NCI-H146 treated with DMSO at 0.1 percent for 48 hours (cell line): ENCODE measurements at regions not wholly inside any gene's neighbourhood (a gene's known extent, or its start where the extent isn't known, plus 50 kb on each side); places are given as distances from the start of the nearest gene placed in this dataset.

Experiments
- DNase-seq: peaks from one replicate; lab custom pipeline; 2025; ENCODE audit not compliant: unreplicated experiment; lab: John Stamatoyannopoulos, UW

DNA sequence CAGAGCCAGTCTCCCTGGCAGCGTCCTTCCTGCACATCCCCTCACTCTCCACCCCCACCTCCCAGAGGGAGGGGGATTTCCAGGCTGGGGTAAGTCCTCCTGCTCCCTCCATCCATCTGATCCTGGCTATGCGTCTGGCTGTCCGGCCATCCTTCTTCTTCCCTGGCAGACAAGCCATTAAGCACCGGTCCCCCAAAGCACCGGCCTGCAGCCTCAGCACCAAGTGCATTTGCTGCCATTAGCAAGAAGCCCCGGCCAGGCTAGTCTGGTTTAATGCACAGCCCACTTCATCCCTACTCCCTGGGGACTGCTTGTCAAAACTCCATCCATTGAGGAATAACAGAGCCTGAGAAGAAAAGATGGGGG, 208.7 kb upstream of the IER5L start:
- no peak for DNase-seq

DNA sequence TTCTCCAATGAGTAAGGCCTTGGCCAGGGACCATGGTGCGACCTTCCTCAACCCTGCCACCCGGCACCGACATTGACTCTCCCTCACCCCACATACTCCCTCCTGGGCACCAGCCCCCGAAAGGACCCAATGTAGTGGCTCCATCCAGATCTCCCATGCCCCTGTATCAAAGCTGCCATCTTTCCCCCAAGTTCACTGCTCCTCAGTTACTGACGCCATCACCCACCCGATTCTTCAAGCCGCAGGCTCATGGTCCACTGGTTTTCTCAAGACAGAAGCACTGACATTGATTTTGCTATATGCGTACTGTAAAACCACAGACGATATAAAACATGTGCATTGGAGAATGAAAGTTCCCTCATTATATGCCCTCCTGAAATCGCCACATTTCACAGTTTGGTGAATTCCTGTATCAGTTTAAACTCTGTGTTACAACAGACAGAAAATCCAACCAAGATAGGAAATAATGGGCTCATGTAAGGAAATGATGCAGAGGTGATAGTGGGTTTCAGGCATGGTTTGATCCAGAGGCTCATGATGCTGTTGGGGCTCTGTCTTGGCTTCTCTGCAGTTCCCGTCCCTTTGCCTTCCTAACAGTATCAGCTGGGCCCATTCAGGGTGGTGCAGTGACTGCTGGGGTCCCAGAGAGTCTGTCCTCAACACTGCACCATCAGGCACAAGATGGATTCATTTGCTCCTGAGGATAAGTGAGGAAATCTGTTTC, 207.3 kb upstream of the IER5L start:
- DNase-seq = no peak

DNA sequence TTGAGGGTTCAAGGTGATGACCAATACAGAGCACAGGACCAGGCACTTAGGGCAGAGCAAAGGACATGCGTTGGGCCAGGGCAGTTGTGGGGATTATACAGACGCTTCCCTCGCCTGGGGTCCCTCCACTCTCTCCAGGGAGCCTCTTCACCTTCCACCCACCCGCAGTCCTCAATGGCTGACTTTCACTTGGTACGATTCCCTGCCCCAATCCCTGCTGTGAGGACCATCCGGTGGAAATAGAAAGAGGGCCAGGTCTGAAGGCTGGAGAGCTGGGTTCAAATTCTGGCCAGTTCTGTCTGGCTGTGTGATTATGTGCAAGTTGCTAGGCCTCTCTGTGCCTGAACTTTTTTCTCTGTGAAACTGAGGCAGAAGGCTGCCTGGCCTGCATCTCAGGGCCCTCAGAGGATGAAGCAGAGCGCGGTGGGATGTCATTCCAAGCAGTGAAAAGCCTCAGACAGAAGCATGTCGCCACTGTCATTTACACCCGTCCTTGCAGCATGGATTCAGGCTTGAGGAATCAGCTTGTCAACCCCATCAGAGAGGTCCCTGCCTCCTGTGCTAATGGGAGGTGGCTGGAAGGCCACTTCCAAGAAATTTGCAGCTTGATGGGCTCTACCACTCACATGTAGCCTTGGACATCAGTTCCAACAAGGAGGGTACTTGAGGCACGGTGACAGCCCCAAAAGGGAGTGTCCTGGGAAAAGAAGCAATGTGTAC, 206.6 kb upstream of the IER5L start:
- DNase-seq = no peak

DNA sequence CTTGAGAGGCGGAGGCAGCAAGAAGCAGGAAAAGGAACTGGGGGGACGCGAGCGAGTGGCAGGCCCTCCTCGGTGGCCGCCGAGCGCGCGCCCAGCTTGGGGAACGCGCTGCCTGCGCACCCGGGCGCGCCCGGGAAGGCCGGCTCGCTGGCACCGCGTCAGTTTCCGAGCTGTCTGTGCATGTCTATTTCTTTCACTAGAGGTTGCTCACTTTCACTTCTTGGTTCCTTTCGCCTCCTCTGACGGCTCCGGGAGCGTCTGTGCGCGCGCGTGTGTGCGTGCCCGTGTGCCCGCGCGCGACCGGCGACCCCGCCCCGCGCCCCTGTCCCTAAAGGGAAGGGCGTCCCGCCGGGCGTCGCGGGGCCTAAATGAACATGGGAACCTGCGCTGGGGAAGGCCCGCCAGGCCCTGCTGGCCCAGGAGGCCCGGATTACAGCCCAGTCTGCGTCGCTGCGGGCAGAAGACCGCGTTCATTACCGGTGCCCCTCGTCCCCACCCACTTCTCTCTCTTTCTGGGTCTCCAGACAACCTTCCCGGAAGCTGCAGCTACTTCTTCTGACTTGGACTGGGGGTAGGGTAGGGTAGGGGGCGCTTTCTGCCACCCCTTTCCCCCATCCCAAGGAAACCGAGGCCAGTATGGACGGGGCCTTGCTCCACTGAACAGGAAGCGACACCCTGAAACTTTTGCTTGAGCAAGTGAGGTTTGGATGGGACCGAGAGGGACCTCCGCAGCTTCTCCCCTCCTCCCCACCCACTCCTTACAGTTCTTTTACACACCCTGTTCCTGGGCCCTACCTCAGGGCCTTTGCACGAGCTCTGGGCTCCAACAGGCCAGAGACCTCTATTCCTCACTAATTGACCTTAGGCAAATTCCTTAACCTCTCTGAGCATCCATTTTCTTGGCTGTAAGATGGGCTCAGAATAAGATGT, 205.8 kb upstream of the IER5L start:
- no peak for DNase-seq

DNA sequence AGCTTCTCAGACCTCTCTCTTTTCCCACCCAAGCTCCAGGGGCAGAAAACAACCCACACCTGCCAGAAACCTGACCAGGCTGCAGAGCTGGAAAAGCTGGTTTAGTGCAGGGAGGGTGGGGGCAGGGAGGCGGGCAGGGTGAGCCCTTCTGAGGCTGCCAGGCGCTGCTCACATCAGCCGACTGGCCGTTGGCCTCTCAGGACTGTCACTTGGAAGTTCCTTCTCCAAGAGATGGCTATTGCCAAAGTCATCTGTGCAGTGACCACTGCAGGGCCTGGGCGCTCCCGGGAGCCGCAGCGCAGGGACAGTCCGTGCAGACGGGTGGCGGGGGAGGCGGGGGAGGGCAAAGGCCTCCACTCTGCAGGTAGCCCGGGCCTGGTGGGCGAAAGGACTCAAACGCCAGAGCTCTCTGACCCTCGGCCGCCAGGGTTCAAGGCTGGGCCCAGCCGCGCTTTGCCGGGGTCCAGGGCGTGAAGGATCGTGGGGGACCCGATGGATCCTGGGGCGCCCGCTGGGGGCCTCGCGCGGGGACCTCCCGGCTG, 205.0 kb upstream of the IER5L start:
- no peak for DNase-seq

DNA sequence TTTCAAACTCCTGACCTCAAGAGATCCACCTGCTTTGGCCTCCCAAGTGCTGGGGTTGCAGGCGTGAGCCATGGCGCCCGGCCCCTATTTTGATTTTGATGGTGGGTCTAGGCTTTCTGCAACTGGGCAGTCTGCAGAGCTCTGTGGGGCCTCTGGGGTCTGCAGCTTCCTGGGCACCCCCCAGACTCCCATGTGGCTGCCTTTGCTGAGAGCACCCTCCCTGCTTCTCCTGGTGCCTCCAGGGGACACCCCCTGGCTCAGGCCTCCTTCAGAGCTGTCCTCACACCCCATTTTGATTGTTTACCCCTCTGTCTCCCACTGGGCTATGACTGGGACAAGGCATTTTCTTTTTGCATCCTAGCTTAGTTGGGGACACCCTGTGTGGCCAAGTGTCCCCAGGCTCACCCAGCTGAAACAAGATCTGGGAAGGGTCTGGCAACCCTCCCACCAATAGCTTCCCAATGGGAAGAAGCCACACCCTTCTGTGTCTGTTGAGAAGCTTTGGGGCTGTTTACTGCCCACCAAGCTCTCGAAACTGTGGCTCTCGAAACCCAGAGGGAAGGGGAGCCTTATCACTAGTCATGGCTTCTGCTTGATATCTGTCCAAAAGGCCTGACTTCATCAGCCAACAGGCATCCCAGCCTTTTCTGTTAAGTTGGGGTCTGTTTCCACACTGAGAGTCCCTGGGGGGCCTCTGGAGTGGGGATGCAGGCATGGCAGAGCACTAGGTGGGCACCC, 204.4 kb upstream of the IER5L start:
- no peak for DNase-seq

DNA sequence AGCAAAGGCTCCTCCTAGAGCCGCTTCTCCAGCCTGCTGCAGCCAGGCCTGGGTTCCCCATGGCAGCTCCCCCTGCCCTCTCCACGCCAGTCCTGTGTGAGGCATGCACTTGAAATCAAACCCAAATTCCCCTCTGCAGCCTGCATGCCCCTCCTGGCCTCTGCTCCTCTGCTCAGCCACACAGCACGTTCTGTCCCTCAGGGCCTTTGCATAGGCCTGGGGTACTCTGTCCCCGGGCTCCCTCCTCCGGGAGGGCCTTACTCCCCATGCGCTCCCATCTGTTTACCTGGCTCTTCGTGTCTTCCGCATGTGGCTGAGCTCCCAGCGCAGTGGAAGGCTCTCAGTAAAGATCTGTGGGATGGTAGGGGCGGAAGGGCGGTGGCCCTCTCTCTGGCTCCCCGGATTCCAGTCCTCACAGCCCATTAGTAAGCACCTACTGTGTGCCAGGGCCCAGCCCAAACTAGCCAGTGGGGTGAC, 203.5 kb upstream of the IER5L start:
- no peak for DNase-seq

DNA sequence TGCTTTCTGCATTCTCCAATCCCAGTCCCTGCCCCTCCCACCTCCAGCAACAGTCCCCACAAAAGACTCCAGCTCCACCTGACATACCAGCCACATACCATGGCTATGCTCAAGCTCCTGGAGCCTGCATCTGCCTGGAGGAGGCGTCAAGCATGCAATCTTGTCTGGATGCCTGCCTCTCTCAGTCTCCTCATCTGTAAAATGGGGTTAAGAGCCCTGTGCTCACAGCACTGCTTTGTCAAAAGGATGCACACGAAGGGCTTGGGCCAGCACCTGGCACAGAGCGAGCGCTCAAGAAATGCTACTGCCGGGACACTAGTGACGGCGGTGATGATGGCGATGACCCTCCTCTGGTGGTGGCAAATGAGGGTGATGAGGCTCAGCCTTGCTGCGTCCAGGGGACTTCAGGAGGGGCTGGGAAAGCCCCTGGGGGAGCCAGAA, 202.9 kb upstream of the IER5L start:
- no peak for DNase-seq

DNA sequence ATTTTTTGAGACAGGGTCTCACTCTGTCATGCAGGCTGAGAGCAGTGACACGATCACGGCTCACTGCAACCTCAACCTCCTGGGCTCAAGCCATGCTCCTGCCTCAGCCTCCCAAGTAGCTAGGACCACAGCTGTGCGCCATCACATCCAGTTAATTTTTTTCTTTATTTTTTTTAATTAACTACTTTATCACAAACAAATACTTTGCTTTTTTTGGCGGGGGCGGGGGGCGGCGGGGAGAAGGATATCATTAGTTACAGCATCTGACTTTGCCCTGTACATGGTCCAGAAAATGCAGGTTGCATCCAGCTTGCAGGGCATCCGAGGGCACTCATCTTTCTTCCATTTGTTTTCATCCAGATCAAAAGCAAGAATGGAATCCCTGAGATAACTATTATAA, 201.8 kb upstream of the IER5L start:
- no peak for DNase-seq

DNA sequence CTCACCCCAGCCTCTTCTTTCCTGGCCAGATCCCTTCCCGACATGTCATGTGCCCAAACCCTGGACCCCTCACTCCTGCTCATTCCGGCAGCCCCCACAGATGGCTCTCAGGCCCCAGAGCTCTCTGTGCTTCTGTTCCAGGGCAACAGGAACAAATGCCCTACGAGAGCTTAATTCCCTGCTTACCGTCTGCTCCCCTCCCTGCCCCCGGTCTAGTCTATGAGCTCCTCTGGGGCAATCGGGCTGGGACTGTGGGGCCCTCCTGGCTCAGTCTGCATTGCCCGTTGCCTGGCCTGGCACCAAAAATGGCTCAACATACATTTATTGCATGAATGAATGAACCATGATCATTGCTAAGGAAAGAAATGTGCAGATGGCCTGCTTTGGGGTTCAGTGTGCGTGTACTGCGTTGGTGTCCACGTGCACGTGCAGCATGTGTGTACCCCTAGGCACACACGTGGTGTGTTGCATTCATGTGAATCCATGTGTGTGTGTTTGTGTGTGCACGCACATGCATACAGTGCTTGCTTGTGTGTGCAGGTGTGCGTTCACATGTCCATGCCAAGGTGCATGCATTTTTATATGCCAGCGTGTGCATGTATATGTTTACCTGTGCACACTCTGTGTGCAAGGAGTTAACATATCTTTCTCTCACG, 201.2 kb upstream of the IER5L start:
- DNase-seq = no peak

DNA sequence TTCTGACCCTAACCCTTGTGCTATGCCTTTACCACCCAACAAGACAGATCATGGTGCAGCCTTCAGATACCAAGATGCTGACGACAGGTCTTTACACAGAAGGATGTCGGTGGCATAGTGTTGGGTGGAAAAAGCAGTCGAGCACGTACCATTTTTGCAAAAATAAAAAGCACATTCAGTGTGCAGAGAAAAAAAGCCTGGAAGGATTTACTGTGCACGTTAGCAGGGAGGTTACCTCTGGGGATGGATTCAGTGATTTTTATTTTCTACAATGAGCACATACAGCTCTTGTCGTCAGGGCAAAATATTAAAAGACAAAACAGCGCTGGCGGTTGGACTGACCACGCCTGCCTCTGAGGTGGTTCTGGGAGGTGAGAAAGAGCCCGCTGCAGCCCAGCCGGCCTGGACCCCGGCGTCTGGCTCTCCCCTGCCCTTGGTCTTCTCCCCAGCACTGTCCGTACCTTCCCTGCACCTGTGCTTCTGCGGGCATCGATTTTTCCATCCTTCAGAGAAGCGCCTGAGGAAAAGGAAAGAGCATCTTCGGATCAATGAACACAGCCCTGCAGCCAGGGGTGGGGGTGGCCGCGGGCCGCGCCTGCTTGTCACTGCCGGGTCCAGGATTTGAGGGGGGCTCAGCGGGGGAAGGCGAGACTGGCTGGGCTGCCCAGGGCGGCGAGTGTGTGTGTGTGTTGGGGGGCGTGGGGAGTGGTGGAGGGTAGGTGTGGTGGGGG, 200.0 kb upstream of the IER5L start:
- DNase-seq = no peak

DNA sequence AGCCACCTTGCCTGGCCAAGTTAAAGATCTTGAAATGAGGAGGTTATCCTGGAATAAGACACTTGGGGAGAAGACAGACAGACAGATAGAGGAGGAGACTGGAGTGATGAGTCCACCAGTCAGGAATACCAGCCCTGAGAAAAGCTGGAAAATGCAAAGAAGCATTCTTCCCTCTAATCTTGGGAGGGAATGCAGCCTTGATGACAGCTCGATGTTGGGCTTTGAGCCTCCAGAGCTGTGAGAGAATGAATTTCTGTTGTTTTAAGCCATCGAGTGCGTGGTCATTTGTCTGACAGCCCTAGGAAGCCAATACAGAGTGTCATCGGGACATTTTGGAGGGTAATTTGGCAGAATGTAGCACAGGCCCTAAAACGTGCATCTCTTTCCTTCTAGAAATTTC, 199.1 kb upstream of the IER5L start:
- no peak for DNase-seq

DNA sequence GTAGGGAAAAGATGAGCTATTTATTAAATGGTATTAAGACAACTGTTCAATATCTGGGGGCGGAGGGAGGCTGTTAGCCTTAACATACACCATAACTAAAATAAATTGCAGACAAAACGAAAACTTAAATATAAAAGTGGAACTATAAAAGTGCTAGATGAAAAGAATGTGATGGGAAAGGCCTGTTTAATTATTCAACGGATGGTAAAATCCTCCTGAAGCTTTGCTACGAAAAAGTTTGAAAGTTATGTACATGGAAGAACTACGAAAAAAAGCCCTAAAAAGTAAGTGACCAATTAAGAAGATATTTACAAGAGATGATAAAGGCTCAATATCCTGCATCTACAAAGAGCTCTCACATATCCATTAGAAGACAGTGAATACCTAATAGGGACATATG, 197.8 kb upstream of the IER5L start:
- DNase-seq = no peak

DNA sequence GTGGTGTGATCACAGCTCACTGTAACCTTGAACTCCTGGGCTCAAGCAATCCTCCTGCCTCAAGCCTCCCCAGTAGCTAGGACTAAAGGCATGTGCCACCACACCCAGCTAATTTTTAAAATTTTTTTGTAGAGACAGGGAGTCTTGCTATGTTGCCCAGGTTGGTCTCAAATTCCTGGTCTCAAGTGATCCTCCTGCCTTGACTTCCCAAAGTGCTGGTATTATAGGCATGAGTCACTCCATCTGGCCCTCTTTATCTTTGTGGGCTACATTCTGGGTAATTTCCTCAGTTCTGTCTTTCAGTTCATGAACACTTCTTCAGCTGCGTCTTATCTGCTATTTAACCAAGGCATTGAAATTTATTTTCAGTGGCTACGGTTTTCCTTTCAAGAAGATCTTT, 196.6 kb upstream of the IER5L start:
- DNase-seq = no peak

DNA sequence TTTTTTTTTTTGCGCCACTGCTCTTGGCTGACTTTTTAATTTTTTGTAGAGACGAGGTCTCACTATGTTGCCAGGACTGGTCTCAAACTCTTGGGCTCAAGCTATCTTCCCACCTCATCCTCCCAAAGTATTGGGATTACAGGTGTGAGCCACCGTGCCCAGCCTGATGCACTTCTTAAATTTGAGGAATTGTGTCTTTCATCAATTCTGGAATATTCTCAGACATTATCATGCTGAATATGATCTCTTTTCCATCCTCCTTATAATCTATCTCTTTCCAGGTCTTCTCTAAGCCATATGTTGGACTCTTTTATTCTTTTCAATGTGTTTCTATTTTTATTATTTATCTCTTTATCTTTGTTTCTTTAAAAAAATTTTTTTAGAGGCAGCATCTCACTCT, 196.2 kb upstream of the IER5L start:
- DNase-seq = no peak

DNA sequence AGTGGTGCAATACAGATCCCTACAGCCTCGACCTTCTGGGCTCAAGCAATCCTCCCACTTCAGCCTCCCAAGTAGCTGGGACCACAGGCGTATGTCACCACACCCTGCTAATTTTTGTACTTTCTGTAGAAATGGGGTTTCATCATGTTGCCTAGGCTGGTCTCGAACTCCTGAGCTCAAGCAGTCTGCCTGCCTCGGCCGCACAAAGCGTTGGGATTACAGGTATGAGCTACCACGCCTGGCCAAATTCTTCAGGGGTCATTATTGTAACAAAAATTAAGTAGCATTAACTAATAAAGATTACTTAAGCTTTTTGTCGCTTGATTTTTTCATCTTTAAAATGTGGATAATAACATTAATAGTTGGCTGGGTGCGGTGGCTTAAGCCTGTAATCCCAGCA, 195.3 kb upstream of the IER5L start:
- DNase-seq = no peak

DNA sequence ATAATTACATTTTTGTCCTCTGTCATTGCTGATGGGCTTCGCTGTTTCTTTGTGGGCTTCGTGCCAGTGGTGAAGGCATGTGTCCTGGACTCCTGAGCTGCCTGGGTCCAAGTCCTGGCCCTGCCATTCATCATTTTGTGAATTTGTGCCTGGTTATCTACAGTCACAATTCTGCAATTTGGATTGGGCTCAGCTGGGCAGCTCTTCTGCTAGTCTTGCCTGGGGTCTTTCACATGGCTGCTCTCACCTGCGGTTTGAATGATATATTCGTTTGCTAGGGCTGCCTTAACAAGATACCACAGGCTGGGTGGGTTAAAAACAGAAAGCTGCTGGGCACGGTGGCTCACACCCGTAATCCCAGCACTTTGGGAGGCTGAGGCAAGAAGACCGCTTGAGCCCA, 192.7 kb upstream of the IER5L start:
- DNase-seq = no peak

DNA sequence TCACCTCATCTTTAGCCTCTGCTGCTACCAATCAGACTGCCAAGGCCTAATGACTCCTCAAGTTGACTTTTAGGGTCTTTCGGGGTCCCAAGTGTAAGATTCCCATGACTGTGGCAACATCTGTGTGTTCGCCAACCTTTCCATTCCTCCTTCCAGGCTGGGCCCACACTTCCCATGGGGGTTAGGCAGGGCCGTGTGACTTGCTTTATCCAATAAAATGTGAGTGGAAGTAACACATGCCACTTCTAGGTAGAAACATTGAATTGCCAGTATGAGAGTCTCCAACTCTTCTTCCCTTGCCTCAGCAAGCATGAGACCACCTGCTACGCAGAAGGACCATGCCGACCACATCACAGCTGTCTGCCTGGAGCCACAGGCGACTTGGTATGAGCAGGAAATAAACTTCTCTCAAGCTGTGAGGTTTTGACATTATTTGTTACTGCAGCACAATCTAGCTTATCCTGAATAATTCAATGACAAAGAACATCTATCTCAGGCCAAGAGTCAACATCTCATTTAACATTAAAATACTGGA, 190.4 kb upstream of the IER5L start:
- no peak for DNase-seq

DNA sequence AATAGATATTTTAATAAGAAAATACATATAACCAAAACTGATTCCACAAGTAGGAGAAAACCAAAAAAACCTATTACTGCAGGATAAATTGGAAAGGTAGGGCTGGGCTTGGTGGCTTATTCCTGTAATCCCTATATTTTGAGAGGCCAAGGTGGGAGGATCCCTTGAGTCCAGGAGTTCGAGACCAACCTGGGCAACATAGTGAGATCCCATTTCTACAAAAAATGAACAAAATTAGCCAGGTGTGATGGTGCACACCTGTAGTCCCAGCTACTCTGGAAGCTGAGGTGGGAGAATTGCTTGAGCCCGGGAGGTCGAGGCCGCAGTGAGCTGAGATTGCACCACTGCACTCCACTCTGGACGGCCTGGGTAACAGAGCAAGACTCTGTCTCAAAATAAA, 189.2 kb upstream of the IER5L start:
- DNase-seq = no peak
